Activated T-helper 1 cell treated with Interleukin-2 at 50 U/mL for 16 hours (primary cell): ENCODE measurements at regions not wholly inside any gene's neighbourhood (a gene's known extent, or its start where the extent isn't known, plus 50 kb on each side); places are given as distances from the start of the nearest gene placed in this dataset.
"Not testable (repeated sequence)": the region's sequence is repeated elsewhere in the genome, so short reads cannot be mapped to it uniquely, and the experiment has no call there.

Source experiments
- DNase-seq: peaks from one replicate; pipeline ENCODE4 v3.0.0-alpha.2; 2020; ENCODE audit warnings: low read depth

DNA sequence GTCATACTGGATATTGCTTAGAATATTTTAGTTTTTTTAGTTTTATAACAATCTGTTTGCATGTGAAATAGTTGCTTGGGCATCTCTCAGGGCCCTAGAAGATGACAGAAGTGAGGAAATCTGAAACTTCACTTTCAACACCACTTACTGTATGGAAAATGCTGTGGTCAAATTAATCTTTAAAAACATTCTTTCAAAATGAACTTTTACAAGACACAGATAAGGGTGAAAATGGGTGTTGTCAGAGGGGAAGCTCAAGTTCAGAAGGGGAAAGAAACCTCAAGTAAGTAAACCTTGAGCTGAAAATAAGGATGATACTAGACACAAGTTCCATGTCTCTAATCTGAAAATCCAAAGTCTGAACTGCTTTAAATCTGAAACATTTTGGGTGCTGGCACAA lies 1840.1 kb upstream of the RAG2 start:
- DNase-seq: no peak

- DNase-seq: no peak
Measured at GRCh38 chr11:38425578-38425977, 1827.5 kb upstream of the RAG2 start.

DNA sequence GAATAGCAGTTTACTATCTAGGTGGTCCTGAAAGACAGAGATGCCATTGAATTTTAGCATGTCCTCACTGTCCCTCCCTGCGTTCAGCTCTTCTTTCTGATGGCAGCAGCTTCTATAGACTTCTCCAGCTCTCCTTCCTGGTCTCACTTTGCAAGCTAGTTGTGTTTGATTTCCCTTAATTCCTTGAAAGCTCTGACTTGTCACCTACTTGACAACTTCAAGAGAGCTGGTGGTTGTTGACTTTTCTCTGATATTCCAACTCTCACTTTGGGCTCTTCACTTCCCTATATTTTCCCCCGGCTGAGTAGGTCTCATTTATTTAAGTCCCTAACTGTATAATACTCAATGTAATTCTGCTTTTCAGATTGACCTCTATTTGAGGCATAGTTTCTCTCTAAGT lies 1825.0 kb upstream of the RAG2 start:
- DNase-seq: no peak

DNA sequence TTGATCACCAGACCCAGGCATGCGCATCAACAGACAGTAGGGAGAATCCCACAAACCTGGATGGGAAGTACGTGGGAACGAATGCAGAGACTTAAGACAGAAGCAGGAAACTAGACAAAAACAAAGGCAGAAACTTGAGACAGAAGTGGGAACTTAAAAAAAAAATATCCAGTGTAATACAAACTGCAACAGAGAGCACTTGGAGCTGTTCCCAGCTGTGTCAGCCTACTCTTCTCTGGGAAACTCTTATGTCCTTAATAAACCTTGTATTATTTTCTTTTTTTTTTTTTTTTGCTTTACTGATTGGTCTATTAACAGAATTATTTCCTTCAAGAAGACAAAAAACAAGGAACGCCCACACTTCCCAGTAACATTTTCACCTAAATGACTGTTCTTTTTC lies 1818.1 kb upstream of the RAG2 start:
- DNase-seq: no peak

- DNase-seq: no peak
Measured at GRCh38 chr11:38411149-38411548, 1813.1 kb upstream of the RAG2 start.

GRCh38 chr11:38402063-38402462 lies 1804.0 kb upstream of the RAG2 start:
- DNase-seq: no peak

DNA sequence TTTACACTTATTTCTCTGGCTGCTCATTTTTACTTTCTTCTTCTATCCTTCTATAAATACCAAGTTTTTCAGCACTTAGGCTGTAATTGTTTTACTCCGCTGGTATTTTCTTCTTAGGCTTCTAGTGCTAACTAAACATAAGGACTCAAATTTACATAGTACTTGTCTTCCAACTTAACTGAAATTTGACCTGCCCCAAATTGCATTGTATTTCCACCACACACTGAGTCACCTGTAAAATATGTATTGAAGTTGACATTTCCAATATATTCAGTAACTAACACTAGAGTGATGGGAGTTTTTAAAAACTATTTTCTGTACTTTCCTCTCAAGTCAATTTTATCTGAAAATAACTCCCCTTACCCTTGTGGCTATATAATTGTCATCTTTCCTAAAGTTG lies 1794.1 kb upstream of the RAG2 start:
- no peak for DNase-seq

DNA sequence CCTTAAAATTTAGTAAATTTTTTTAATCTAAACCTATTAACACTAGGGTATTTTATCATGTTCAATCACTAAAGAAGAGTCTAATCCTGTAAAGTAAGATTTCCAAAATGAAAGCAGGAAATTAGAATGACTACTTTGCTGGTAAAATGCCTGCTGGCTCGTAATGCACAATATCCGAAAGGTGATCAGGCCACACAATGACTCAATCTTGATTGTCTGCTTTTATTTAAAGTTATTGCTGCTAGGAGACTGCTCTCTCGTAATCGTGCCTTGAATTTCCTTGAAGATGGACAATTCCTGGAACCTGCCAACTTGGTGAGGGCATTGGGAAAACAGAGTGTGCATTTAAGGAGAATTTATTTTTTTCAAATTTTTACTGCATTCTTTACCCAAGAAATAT lies 1786.5 kb upstream of the RAG2 start:
- DNase-seq: no peak

DNA sequence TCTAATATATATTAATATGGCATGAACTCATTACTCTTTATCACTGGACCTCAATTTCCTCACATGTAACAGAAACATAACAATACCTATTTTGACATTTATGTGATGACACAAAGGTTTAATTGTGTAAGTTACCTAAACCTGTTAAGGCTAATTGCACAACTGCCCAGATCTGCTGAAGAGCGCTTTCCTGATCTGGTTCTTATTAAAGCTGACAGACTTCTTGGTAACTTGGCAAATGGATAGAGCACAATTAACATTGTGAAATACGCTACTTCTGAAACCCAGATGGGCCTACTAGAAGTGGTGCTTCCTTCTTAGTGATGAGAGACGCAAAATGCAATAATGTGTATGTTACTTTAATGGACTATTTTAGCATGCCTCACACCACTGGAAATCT lies 1767.2 kb upstream of the RAG2 start:
- no peak for DNase-seq

GRCh38 chr11:38356255-38356654 lies 1758.2 kb upstream of the RAG2 start:
- no peak for DNase-seq

DNA sequence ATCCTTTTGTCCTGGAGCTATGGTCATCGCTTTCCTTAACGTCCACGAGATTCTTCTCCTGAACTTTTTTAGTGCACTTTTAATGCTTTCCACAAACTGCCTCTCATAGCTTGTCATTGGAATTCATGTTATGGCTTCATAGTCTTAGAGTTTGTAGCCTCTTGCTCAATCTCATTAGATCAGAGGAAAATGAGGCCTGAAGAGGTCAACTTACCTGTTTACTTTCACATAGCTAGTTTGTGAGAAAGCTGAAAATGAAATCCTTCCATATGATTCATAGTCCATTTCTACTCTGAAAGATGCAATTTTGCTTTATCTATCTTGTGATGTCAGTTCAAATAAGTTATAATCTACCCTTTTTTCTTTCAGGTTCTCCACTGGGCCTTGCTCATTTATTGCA lies 1747.2 kb upstream of the RAG2 start:
- DNase-seq: no peak

- DNase-seq: not testable (repeated sequence)
Measured at GRCh38 chr11:38341612-38342011, 1743.6 kb upstream of the RAG2 start.

GRCh38 chr11:38339835-38340440 lies 1741.9 kb upstream of the RAG2 start:
- DNase-seq: no peak

DNA sequence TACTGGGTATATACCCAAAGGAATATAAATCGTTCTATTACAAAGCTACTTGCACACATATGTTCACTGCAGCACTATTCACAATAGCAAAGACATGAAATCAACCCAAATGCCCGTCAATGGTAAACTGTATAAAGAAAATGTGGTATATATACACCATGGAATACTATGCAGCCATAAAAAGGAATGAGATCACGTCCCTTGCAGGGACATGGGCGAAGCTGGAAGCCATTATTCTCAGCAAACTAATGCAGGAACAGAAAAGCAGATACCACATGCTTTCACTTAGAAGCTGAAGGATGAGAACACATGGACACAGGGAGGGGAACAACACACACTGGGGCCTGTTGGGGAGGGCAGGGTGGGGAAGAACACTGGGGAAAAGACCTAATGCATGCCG lies 1740.0 kb upstream of the RAG2 start:
- DNase-seq: not testable (repeated sequence)

DNA sequence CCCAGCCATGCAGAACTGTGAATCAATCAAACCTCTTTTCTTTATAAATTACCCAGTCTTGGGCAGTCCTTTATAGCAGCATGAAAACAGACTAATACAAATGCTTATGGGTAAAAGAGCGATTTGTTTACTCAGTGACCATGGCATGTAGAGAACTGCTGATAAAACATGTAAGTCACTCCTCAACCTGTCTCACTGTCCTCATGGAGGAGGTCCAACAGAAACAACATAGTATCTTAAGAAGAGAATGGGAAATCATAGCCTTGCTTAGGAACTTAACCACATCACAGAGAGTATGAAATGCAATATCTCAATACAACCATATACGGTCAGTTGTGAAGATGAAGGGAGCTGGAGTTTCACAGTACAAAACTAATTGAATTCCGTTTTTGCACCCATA lies 1734.0 kb upstream of the RAG2 start:
- no peak for DNase-seq

DNA sequence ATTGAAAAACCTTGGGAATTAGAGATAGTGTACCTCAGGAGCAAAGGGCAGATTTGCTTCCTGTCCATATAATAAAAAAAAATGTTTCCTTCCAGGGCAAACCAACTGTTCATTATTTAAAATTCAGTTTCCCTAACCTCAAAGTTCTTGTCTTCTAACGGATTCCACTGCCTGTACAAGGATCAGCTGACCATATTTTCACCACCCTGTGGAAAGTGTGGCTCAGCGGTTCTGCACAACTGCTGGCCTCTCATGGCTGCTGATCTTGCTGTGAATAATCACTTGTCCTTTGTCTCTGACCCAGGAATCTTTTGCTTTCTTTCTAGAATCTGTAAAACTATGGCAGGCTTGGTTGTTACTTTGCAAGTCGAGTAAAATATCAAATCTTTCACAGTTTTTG lies 1732.5 kb upstream of the RAG2 start:
- no peak for DNase-seq

GRCh38 chr11:38323961-38324761 lies 1726.1 kb upstream of the RAG2 start:
- DNase-seq: no peak

- no peak for DNase-seq
Measured at GRCh38 chr11:38315151-38315550, 1717.1 kb upstream of the RAG2 start.

GRCh38 chr11:38307455-38307854 lies 1709.4 kb upstream of the RAG2 start:
- no peak for DNase-seq

- DNase-seq: no peak
Measured at GRCh38 chr11:38305682-38306081, 1707.6 kb upstream of the RAG2 start.

DNA sequence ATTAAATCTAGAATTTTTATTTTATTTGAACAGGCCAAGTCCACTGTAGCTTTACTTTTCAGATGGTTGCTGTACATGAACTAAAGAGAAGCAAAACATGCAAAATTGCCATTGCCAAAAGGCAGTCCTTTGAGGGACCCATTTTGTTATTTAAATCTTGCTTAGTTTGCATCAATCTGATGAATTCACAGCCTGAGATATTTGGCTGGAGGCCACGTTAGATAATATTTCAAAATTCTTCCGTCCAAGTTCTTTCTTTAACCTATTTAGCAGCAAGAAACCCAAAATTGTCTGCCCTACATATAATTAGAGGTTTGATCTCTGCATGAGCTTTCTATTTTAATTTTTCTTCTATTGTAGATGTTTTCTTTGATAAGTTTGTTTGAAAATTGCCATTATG lies 1706.9 kb upstream of the RAG2 start:
- no peak for DNase-seq

- DNase-seq: no peak
Measured at GRCh38 chr11:38302564-38302963, 1704.5 kb upstream of the RAG2 start.

DNA sequence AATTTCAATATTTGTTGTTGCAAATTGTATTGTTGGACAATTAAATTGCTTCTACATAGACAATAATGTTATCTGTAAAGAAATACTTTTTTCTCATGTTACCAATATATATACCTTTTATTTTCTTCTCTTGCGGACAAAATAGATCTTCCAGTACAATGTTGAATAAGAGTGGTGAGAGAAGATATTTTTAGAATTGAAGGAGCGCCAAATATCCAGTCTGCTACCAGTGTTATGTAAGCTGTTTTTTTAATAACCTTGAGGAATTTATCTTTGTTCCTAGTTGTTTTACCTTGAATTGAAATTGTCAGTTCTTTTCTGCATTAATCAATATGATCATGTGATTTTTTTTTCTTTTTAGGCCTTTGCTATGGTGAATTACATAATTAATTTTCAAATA lies 1702.5 kb upstream of the RAG2 start:
- no peak for DNase-seq

GRCh38 chr11:38296211-38296776 lies 1698.3 kb upstream of the RAG2 start:
- DNase-seq: no peak
